Activated CD8-positive, alpha-beta T cell treated with anti-CD3 and anti-CD28 coated beads for 36 hours (primary cell): ENCODE measurements at regions not wholly inside any gene's neighbourhood (a gene's known extent, or its start where the extent isn't known, plus 50 kb on each side); places are given as distances from the start of the nearest gene placed in this dataset.

Source experiments
- ATAC-seq: fragments of 200-7000 bp; cut with Tn5 transposase; one replicate; pipeline ENCODE4 v1.10.0; 2021; ENCODE audit warnings: mild to moderate bottlenecking, moderate library complexity
- CTCF ChIA-PET: fragments of 350-600 bp; sonication (Branson Sonifier 250); formaldehyde crosslinking; loops from one replicate; lab custom pipeline; 2021; ENCODE audit warnings: antibody characterized with exemption; lab: Charles Lee
- POLR2A ChIA-PET: fragments of 350-600 bp; sonication (Branson Sonifier 250); formaldehyde crosslinking; loops from one replicate; lab custom pipeline; 2021; ENCODE audit warnings: antibody characterized with exemption; lab: Charles Lee
- DNase-seq: peaks from one replicate; pipeline ENCODE4 v3.0.0-alpha.2; 2020
- H3K27ac Mint-ChIP-seq: one replicate; pipeline ENCODE4 v1.8.0; 2021; ENCODE audit warnings: mild to moderate bottlenecking, mixed read lengths
- H3K27me3 Mint-ChIP-seq: one replicate; pipeline ENCODE4 v1.8.0; 2021; ENCODE audit warnings: mixed read lengths
- H3K36me3 Mint-ChIP-seq: one replicate; pipeline ENCODE4 v1.8.0; 2021; ENCODE audit warnings: low read depth, mixed read lengths
- H3K4me1 Mint-ChIP-seq: one replicate; pipeline ENCODE4 v1.8.0; 2021; ENCODE audit warnings: low read depth, mixed read lengths
- H3K4me3 Mint-ChIP-seq: one replicate; pipeline ENCODE4 v1.8.0; 2021; ENCODE audit warnings: mild to moderate bottlenecking, moderate library complexity, mixed read lengths
- H3K9me3 Mint-ChIP-seq: one replicate; pipeline ENCODE4 v1.8.0; 2021; ENCODE audit warnings: mixed read lengths
- CTCF ChIP-seq: fragments of 200-600 bp; IDR thresholded peaks from one replicate; pipeline ENCODE4 v1.8.0; 2022; ENCODE audit warnings: antibody characterized with exemption, mild to moderate bottlenecking
- intact Hi-C: fragments of 100-400 bp; cut with micrococcal nuclease; formaldehyde crosslinking; loops from one replicate; pipeline ENCODE4 v1.10.0; 2022

GRCh38 chr2:9735335-9735734 lies 104.5 kb upstream of the YWHAQ start:
- intact Hi-C loops, result no loop called here
- Mint-ChIP-seq H3K4me1 (peaks cover 43% of the 10 kb centered on the region), H3K36me3 (no peaks in the 10 kb centered on the region), H3K27me3 (no peaks in the 10 kb centered on the region), H3K9me3 (peaks cover 9% of the 10 kb centered on the region), H3K27ac (no peak overlapping the region), H3K4me3 (no peak overlapping the region)
- POLR2A ChIA-PET, result interaction anchor here (1.0 to 2.2 kb wide), 2 partner anchors 8 to 23 kb away, joined by 3 to 8 read pairs; no protein-coding TSS in a partner anchor
- ATAC-seq, result no peak
- CTCF ChIA-PET, result interaction anchor here (0.6 to 1.8 kb wide), 2 partner anchors 35 to 91 kb away, joined by 3 read pairs; no protein-coding TSS in a partner anchor
- no peak for TF ChIP-seq CTCF
- peak; percentile 42 for DNase-seq

- no peak for ATAC-seq
- intact Hi-C loops, result no loop called here
- POLR2A ChIA-PET, result interaction anchor here (0.9 to 2.2 kb wide), 3 partner anchors 9 to 23 kb away, joined by 3 to 8 read pairs (median 3); no protein-coding TSS in a partner anchor
- H3K27me3 Mint-ChIP-seq, result no peaks in the 10 kb centered on the region
- no peaks in the 10 kb centered on the region for H3K36me3 Mint-ChIP-seq
- no peak overlapping the region for H3K4me3 Mint-ChIP-seq
- no peak for DNase-seq
- no peak for TF ChIP-seq CTCF
- no peak overlapping the region for H3K27ac Mint-ChIP-seq
- peaks cover 43% of the 10 kb centered on the region for H3K4me1 Mint-ChIP-seq
- H3K9me3 Mint-ChIP-seq, result peaks cover 10% of the 10 kb centered on the region
- CTCF ChIA-PET, result interaction anchor here (1.0 to 1.8 kb wide), 2 partner anchors 34 to 37 kb away, joined by 3 read pairs; no protein-coding TSS in a partner anchor
Measured at GRCh38 chr2:9736021-9736420, 105.2 kb upstream of the YWHAQ start.

- H3K36me3 Mint-ChIP-seq, result no peaks in the 10 kb centered on the region
- peaks cover 43% of the 10 kb centered on the region for H3K4me1 Mint-ChIP-seq
- no peaks in the 10 kb centered on the region for H3K27me3 Mint-ChIP-seq
- intact Hi-C loops, result no loop called here
- ChIA-PET POLR2A (interaction anchor here (0.9 kb wide), 1 partner anchor 13 kb away, joined by 3 read pairs; no protein-coding TSS in a partner anchor), CTCF (interaction anchor here (0.7 to 1.8 kb wide), 4 partner anchors 12 to 33 kb away, joined by 3 read pairs; no protein-coding TSS in a partner anchor)
- H3K9me3 Mint-ChIP-seq, result peaks cover 11% of the 10 kb centered on the region
- DNase-seq (no peak), ATAC-seq (no peak)
- H3K4me3 Mint-ChIP-seq, result no peak overlapping the region
- no peak for TF ChIP-seq CTCF
- peak overlapping the region; percentile 38 for H3K27ac Mint-ChIP-seq
Measured at GRCh38 chr2:9737053-9737875, 106.0 kb upstream of the TAF1B start.

- CTCF ChIA-PET, result interaction anchor here (1.0 kb wide), 1 partner anchor 32 kb away, joined by 3 read pairs; no protein-coding TSS in a partner anchor
- Mint-ChIP-seq H3K27ac (no peak overlapping the region), H3K36me3 (no peaks in the 10 kb centered on the region), H3K27me3 (no peaks in the 10 kb centered on the region), H3K4me1 (peaks cover 43% of the 10 kb centered on the region), H3K9me3 (peaks cover 11% of the 10 kb centered on the region), H3K4me3 (no peak overlapping the region)
- intact Hi-C loops, result no loop called here
- DNase-seq (no peak), ATAC-seq (no peak)
- no peak for TF ChIP-seq CTCF
- POLR2A ChIA-PET, result interaction anchor here (1.4 kb wide), 1 partner anchor 15 kb away, joined by 4 read pairs; no protein-coding TSS in a partner anchor
Measured at GRCh38 chr2:9738062-9738461, 105.2 kb upstream of the TAF1B start.
